OCI-M1 (cell line): ENCODE measurements at regions not wholly inside any gene's neighbourhood (a gene's known extent, or its start where the extent isn't known, plus 50 kb on each side); places are given as distances from the start of the nearest gene placed in this dataset.

Source experiments
- DNase-seq: peaks from one replicate; lab custom pipeline; 2025; lab: John Stamatoyannopoulos, UW

DNA sequence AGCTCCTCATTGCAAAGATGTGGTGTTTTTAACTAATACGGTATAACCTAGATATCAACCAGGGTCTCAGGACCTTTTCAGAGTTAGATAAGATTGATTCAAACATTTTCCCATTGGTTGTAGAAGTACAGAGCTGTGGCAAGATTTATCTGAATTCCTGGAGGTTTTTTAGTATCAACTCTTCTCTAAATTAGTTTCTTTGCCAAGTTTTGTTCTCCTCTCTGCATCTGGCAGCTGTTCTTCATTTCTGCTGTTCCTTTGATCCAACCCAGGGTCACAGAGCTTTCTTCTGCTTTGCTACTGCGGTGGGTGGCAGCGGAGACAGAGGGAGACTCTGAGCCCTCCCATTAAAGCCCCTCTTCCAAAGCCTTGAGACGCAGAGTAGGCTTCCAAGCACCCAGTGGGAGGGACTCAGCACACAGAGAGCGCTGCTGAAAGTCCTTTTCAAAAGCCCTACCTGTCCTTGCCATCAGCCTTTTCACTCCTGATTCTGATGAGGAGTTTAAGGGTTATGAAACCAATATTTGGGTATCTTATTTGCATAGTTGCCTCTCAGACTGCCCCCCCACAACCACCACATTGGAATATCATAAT lies 146.3 kb upstream of the EEPD1 start:
- DNase-seq, result no peak

GRCh38 chr7:36010656-36011587 lies 142.1 kb upstream of the EEPD1 start:
- DNase-seq, result no peak

GRCh38 chr7:36011588-36011965 lies 141.5 kb upstream of the EEPD1 start:
- no peak for DNase-seq

- DNase-seq, result no peak
Observed at GRCh38 chr7:36013246-36014014, 139.6 kb upstream of the EEPD1 start.

- DNase-seq, result no peak
Observed at GRCh38 chr7:36014961-36015360, 138.1 kb upstream of the EEPD1 start.

GRCh38 chr7:36015733-36016132 lies 137.3 kb upstream of the EEPD1 start:
- no peak for DNase-seq

- DNase-seq, result no peak
Observed at GRCh38 chr7:36016648-36017047, 136.4 kb upstream of the EEPD1 start.

DNA sequence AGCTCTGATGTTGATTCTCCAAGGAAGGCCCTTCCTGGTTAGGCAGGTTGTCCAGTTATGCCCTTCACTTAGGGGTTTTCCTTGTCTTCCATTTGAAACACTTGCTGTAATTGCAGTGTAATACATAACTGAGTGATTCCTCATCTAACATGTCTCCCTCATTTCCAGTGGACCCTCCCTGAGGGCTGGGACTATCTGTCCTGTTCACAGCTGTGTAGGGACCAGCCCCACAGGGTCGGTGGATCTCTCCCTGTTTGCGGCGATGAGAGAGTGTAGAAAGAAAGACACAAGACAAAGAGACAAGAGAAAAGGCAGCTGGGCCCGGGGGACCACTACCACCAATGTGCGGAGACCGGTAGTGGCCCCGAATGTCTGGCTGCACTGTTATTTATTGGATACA lies 135.9 kb upstream of the EEPD1 start:
- DNase-seq, result no peak

- no peak for DNase-seq
Observed at GRCh38 chr7:36018816-36019484, 134.1 kb upstream of the EEPD1 start.

GRCh38 chr7:36019538-36019937 lies 133.5 kb upstream of the EEPD1 start:
- DNase-seq, result no peak

DNA sequence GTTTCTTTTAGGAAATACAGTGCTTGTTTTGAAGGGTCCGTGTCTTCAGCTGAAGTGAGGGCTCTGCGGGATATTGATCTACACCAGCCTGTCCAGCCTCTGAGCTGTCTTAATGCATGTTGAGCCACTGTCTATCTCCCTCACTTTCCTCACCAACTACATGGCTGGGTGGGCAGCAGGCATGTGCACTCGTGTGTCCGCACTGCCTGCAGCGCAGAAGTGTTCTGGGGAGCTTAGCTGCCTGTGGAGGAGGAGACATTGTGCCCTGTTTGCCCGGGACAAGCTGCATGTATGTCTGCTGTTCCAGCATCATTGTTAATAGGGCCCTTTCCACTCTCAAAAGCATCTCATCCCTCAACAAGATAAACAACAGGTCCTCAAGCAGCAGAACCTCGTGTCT lies 133.1 kb upstream of the EEPD1 start:
- no peak for DNase-seq

GRCh38 chr7:36021367-36021766 lies 131.7 kb upstream of the EEPD1 start:
- DNase-seq, result peak; percentile 2

DNA sequence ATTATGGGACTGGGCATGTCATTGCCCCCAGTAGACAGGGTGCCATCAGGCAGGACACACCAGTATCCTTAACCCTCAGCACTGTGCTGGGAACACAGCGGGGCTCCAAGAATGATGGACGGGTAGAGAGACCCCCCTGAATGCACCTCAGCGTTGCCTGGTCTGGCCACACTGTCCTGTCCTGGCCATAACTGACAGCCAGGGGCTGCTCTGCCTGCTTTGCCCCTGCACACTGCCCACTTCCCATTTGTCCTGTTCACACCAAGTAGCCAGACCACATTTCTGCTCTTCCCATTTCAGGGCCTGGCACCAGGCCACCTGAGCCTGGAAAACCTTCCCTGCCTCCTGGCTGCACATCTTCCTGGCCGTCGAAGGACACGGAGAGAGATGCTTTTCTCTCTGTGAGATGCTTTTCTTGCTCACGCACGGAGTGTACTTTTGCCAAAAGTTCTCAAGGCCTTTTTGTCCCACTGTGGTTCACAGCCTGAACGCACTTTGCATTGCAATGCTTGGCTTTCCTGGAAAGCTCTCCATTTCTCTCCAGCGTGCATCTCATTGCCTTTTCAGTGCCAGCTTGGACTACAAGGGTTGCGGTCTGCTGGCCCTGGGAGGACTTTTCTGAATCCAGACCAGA lies 131.0 kb upstream of the EEPD1 start:
- no peak for DNase-seq

- no peak for DNase-seq
Observed at GRCh38 chr7:36023033-36023560, 130.0 kb upstream of the EEPD1 start.

DNA sequence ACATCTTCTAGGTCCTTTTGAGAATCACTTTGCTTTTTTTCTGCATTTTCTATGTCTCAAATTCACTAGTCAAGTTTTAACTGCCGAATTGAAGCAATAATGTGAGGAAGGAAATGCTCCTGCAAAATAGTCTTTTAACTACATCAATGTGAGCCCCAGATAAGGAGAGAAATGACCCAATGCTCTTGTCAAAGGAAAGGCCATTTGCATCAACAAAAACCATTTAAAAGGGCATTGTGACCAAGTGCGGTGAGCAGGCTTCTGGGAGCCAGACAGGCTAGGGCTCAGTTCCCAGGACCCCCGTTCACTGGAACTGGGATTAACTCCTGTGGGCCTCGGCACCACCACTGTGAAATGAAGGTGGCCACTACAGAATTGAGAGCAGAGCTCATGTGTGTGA lies 127.9 kb upstream of the EEPD1 start:
- no peak for DNase-seq

DNA sequence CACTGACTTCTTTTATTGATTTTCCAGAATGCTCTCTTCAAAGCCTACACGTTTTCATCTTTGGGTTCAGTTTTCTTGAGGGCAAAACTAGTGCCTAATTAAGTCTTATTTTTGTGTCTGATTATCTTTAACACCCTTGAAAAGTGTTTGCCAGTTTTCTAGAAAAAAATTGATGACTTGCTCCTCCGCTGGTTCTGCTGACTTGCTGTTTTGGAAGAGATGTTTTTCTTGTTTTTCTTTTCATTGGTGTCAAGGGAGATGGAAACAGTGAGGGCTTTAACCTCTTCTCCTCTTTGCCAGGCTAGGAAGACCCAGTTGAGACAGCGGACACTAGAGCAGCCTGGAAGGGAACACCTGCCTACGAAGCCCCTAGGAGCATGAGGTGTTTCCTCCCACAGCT lies 123.7 kb upstream of the EEPD1 start:
- no peak for DNase-seq

- no peak for DNase-seq
Observed at GRCh38 chr7:36029853-36030515, 123.1 kb upstream of the EEPD1 start.

- DNase-seq, result no peak
Observed at GRCh38 chr7:36032361-36032818, 120.7 kb upstream of the EEPD1 start.

DNA sequence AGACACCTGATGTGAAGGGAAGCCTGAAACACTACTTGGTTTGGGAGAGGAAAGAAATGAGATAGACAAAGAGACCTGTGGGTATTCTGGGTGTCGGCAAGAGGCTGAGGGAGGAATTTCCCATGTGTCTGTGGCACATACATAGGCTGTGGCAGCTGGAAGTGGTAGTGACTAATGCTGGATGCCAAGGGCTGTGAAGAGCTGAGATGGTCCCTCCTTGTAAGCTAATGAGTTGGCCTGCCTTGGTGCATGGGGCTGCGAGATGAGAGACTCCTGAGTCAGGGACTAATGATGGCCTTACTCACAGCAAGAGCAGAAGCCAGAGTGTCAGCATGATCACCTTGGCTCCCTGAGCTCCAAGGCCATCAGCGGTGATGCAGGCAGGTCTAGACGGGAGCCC lies 119.0 kb upstream of the EEPD1 start:
- no peak for DNase-seq

GRCh38 chr7:36035186-36035585 lies 117.9 kb upstream of the EEPD1 start:
- DNase-seq, result no peak

DNA sequence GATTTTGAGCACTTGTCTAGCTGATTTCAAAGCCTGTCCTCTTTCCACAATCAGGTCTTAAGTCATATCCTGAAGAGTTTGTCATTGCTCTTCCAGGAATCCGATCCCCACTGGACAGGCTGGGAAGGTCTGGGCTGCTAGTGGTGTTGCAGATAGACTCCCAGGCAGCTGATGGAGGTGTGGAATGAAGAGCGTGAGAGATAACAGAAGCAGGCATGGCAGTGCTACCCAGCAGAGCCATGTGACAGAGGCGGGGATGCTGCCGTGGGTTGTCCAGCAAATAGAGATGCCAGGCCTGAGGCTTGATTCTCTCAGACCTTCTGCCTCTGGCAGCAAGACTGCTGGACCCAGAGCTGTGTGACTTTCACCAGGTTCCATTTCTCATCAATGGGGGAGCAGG lies 116.5 kb upstream of the EEPD1 start:
- no peak for DNase-seq
